GM10266 (cell line): ENCODE measurements at regions not wholly inside any gene's neighbourhood (a gene's known extent, or its start where the extent isn't known, plus 50 kb on each side); places are given as distances from the start of the nearest gene placed in this dataset.

ENCODE experiments used
- DNase-seq: peaks from one replicate; pipeline ENCODE4 v3.0.0; 2012; ENCODE audit errors: extremely low spot score
- TF ChIP-seq, protein P1 (sequence below): IDR thresholded peaks from 2 replicates; pipeline ENCODE4 v1.5.1; 2012; ENCODE audit warnings: mild to moderate bottlenecking, low read depth; ENCODE audit not compliant: control insufficient read depth, insufficient read depth; ENCODE audit errors: missing control alignments

DNA sequence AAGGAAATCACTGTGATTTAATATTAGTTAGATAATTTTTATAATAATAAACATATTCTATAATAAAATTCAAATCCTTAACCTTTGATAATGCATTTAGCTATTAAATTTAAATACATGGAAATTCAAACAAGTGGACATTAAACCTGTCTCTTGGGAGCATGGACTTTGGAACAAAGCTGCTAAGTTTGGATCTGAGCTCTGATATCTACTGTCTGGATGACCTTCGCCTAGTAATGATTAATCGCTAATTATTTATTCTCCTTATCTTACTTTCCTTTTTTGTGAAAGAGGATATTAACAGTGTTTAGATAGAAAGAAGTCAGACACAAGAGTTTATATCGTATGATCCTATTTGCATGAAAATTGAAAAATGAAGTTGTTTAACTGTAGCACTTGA lies 980.9 kb downstream of the FSTL5 start:
- no peak for DNase-seq
- TF ChIP-seq, protein P1, sequence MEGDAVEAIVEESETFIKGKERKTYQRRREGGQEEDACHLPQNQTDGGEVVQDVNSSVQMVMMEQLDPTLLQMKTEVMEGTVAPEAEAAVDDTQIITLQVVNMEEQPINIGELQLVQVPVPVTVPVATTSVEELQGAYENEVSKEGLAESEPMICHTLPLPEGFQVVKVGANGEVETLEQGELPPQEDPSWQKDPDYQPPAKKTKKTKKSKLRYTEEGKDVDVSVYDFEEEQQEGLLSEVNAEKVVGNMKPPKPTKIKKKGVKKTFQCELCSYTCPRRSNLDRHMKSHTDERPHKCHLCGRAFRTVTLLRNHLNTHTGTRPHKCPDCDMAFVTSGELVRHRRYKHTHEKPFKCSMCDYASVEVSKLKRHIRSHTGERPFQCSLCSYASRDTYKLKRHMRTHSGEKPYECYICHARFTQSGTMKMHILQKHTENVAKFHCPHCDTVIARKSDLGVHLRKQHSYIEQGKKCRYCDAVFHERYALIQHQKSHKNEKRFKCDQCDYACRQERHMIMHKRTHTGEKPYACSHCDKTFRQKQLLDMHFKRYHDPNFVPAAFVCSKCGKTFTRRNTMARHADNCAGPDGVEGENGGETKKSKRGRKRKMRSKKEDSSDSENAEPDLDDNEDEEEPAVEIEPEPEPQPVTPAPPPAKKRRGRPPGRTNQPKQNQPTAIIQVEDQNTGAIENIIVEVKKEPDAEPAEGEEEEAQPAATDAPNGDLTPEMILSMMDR: no peak

DNA sequence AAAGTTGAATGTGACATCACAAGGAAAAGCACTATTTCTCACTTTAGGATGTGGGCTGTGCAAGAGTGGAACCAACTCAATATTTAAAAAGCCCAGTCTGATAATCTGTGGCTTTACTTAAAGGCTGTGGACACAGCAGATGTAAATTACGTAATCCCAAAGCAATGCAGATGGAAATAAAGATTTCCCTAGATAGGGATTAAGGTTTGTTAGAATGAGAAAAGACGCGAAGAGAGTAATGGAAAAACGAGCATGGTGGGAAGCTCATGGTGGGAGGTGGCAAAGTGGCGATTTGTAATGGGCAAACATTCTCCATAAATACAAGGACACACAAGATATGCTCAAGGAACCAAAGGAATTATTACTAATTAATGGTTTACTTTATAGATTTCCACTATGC lies 985.5 kb downstream of the FSTL5 start:
- DNase-seq: no peak
- TF ChIP-seq, protein P1: no peak

DNA sequence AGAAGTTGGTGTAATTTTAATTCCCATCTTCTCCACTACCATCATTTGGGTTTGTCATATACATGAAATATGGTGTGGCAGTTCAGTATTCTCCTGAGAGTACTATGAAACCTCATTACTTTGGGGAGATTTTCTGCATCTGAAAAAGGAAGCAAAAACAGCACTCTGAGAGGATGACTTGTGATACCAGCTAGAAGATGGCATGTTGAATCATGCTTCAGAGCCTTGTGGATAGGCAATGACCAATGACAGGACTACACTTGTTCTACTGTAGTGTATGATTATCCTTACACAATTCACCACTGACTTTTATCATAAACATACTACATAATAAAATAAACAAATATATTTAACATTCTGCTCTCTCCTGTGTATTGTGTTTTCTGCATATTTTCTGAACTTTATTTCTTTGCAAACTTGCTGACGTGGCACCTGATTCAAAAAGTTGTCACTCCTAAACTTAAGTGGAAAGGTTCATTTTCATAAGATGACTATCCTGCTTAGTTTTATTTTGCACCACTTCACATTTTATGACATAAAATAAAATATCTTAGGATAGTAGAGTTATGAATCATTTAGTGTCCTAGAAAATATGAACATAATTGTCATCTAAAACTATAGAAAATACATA lies 991.3 kb downstream of the FSTL5 start:
- TF ChIP-seq, protein P1: no peak
- DNase-seq: no peak

DNA sequence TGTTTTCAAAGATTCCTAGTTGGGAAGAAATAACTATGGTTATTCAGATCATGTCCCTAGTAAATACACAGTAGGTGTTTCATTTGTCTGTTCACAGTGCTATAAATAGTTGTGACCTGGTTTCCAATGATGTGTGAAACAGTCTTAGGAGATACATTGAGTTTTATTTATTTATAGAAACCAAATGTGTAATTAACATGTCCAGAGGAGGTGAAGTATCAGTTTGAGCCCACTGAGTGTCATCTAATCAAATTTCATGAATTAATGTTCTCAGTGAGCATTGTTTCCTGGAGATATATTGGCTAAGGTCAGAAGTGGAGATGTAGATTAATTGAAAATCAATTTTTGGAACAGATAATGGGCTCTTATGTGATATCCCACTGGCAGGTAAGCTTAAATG lies 996.3 kb downstream of the FSTL5 start:
- no peak for DNase-seq
- TF ChIP-seq, protein P1: no peak

DNA sequence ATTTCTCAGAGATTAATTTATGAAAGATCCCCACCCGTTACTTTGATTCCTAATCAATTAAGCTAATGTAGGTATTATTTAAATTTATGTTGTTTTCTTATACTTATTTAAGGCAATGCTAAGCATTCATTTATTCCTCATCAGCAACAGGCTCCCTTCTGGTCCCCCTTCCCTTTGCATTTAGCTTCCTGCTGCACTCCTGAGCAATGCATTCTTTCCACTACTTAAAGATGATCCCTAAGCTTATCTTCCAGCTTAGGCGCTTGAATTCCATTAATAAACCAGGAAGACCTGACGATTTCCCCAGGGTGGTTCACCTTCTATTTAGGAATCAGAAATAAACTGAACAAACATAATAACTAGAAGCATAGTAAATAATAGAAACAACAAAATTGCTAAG lies 1003.1 kb downstream of the FSTL5 start:
- no peak for DNase-seq

DNA sequence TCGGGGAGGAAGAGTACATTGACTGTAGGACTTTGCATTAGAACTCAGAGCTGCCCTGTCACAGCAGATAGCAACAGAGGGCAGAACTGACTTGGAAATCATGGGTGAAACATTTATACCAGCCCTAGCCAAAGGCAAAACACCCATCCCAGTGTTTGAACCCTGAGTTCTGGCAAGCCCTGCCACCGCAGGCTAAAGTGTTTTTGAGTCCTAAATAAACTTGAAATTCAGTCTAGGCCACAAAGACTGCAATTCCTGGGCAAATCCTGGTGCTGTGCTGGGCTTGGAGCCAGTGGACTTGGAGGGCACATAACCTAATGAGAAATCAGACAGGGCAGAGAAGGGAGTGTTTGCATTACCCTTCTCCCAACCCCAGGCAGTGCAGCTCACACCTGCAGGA lies 1015.7 kb downstream of the FSTL5 start:
- TF ChIP-seq, protein P1: no peak
- DNase-seq: no peak

More for the DNA sequence above, 1003.1 kb downstream of the FSTL5 start:
- TF ChIP-seq, protein P1: no peak

DNA sequence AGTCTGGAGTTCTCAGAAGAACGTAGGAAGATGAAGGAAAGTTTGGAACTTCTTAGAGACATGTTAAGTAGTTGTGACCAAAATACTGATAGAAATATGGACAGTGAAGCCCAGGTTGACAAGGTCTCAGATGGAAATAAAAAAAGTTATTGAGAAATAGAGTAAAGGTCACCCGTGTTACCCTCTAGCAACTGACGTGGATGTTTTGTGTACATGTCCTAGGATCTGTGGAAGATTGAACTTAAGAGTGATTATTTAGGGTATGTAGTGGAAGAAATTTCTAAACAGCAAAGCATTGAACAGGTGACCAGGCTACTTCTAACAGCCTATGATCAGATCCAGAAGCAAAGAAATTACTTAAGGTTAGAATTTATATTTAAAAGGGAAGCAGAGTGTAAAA lies 1020.4 kb downstream of the FSTL5 start:
- no peak for DNase-seq
- TF ChIP-seq, protein P1: no peak
